GM06990 (cell line): ENCODE measurements at regions not wholly inside any gene's neighbourhood (a gene's known extent, or its start where the extent isn't known, plus 50 kb on each side); places are given as distances from the start of the nearest gene placed in this dataset.
"Not testable (repeated sequence)": the region's sequence is repeated elsewhere in the genome, so short reads cannot be mapped to it uniquely, and the experiment has no call there.

Source experiments
- DNase-seq: peaks from one replicate; pipeline ENCODE4 v3.0.0-alpha.2; 2011; ENCODE audit not compliant: insufficient read length; ENCODE audit errors: extremely low read depth
- H3K27me3 ChIP-seq: replicated peaks from 2 replicates; pipeline ENCODE4 v1.6.0; 2011; ENCODE audit warnings: low read length; ENCODE audit not compliant: control insufficient read depth, insufficient read depth
- H3K36me3 ChIP-seq: 2 replicates; pipeline ENCODE4 v1.5.1; 2011; ENCODE audit warnings: low read length; ENCODE audit not compliant: control insufficient read depth, insufficient read depth
- H3K4me3 ChIP-seq: replicated peaks from 2 replicates; pipeline ENCODE4 v1.5.1; 2011; ENCODE audit warnings: low read depth, mild to moderate bottlenecking, control low read depth, low read length
- TF ChIP-seq, protein P1 (sequence below): IDR thresholded peaks from 2 replicates; pipeline ENCODE4 v1.5.1; 2011; ENCODE audit warnings: low read length, control low read depth, mild to moderate bottlenecking, inconsistent platforms; ENCODE audit not compliant: insufficient read depth, poor library complexity, severe bottlenecking

DNA sequence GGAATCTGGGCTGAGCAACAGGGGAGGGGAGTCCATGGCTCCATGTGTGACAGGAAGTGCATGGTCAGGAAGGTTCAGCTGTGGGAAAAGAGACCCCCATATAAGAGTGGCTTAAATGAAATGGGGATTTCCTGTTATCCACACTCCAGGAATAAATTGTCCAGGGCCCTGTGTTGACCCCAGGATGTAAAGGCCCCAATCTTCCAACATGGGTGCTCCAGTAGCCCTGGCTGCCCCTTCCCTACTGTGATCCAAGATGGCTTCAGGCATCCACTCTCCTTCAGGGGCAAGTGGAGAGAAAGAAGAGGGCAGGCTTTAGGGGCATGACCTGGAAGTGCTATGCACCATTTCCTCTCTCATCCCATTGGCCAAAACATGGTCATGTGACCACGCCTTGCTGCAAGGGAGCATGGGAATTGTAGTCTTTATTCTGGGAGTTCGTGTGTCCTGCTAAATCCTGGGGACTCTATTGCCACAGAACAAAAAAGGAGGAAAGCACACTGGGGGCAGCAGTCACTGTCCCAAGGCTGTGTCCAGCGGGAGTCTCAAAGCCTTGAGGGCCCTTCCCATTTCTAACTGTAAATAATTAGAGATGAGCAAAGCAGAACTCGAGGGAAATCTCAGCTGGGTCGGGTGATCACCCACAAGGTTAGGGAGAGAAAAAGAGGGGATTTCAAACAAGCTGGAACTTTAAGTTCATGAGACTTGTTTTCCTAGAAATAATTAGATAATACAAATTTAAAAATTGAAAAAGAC, 289.2 kb downstream of the ADGRD1 start:
- Histone ChIP-seq H3K36me3 (no peaks in the 10 kb centered on the region), H3K27me3 (no peaks in the 10 kb centered on the region), H3K4me3 (no peak overlapping the region)
- TF ChIP-seq, protein P1, sequence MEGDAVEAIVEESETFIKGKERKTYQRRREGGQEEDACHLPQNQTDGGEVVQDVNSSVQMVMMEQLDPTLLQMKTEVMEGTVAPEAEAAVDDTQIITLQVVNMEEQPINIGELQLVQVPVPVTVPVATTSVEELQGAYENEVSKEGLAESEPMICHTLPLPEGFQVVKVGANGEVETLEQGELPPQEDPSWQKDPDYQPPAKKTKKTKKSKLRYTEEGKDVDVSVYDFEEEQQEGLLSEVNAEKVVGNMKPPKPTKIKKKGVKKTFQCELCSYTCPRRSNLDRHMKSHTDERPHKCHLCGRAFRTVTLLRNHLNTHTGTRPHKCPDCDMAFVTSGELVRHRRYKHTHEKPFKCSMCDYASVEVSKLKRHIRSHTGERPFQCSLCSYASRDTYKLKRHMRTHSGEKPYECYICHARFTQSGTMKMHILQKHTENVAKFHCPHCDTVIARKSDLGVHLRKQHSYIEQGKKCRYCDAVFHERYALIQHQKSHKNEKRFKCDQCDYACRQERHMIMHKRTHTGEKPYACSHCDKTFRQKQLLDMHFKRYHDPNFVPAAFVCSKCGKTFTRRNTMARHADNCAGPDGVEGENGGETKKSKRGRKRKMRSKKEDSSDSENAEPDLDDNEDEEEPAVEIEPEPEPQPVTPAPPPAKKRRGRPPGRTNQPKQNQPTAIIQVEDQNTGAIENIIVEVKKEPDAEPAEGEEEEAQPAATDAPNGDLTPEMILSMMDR = no peak
- no peak for DNase-seq

DNA sequence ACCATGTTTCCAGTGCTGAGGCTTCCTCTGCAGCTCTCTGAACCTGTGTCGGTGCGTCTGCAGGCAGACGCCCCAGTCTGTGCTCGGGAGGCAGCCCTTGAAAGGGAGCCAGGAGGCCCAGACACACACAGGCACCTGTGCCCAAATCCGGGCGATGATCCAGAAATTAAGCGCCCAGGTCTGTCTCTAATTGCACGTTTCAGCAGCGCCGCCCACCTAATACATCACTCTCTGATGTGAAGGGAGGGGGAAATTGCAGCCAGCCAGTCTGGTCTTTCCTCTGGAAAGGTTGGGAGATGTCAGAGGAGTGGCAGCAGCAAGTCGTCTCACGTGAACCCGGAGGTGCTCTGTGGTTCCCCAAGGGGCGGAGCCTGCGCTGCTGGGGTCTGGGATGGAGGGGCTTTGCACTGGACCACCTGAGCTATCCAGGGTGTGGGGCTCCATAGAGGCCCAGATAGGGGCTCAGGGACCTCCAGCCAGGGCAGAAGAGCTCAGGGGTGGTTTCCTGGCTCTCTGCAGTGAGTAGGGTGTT, 290.5 kb downstream of the ADGRD1 start:
- not testable (repeated sequence) for H3K4me3 ChIP-seq, DNase-seq, H3K27me3 ChIP-seq, H3K36me3 ChIP-seq

DNA sequence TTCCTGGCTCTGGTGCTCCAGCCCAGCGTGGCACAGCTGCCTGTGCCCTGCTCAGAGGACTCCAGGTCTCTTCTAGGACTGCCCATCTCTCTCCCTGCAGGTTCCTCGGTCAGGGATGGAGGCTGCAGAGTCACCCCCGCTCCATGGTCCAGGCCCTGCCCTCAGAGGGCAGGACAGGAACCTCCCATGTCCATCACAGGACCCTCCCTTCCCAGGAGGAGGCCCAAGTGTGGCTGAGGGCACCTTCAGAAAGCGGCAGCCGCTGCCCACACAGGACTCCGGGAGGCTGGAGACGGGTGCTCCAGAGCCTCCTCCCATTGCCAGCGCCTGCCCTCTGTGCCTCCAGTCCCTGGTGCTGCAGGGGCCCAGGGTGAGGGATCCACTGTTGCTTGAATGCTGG, 291.5 kb downstream of the ADGRD1 start:
- not testable (repeated sequence) for H3K36me3 ChIP-seq, DNase-seq, H3K4me3 ChIP-seq, H3K27me3 ChIP-seq

DNA sequence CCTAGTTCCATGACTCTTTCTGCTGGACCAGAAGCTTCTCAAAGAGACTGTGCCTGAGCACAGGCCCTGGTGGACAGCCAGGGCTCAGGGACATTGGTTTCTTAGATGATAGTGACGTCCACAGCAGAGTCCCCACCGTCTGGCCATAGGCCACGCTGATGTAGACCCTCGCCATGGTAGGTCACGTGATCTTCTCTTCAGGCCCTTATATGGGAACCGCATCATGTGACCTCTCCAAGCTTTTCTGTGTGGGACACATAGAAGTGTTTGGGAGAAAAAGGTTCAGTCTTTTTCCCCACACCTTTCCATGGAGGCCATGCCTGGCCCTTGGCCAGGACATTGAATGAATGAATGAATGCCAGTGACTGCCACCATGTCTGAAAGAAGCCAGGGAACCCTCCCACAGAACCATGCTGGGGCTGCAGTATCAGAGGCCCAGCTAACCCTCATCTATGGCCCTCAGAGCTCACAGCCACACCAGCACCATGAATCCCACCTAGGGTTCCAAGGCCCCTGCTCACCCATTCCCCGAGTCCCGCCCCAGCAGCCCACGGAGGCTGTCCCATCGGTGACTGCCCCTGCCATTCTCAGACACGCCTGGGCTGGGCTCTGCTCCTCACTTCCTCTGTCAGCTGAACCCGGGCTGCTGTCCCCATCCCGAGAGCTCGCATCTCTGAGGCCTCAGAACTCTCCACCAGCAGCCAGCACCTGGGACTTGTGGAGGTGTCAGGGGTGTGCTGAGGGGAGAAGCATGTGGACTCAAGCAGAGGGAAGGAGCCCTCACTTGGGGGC, 292.1 kb downstream of the ADGRD1 start:
- Histone ChIP-seq H3K36me3 (no peaks in the 10 kb centered on the region), H3K27me3 (no peaks in the 10 kb centered on the region; the same call in none of the 2 replicates), H3K4me3 (no peak overlapping the region)
- DNase-seq = no peak
- TF ChIP-seq, protein P1 = no peak

DNA sequence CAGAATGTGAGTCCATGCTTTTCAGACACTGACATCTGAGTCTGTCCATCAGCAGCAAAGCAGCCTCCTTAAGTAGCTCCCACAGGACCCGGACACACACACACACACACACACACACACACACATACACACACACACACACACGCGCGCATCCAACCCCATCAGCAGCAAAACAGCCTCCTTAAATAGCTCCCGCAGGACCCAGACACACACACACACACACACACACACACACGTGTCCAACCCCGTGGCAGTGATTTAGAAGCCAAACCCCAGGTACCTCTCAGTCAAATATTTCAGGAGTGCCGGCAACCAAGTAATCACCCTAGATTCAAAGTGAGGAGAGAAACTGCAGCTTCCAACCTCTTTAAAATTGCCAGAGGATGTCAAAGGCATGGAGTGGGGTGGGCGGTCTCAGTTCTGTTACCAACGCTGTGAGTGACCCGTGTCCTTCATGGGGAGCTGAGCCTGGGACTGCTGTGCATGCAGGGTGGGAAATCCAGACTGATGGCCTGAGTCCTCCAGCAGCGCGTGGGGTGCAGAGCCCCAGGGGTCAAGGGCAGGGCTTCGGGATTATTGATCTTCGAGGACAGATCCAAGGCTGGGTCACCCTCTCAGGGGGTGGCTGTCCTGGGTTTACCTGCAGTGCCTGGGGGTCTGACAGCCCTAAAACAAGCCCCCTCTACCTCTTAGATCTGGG, 293.5 kb downstream of the ADGRD1 start:
- H3K4me3 ChIP-seq, DNase-seq, H3K36me3 ChIP-seq, H3K27me3 ChIP-seq: not testable (repeated sequence)

DNA sequence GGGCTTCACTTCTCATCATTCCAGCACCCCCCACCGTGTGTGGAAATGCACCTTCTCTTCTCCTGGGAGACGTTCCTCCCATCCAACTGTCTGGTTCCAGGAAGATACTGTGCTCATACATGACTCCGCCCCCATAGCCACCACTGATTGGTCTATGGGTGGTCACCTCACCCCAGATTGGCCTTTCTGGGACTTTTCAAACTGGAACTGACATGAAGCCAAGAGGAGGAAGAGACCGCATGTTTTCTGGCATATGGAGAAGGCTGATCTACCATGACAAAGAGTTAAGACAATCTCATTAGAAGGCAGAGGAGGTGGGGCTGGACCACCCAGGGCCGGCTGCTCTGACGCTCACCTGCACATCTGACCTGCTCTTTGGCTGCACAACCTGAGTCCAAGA, 294.2 kb downstream of the ADGRD1 start:
- H3K4me3 ChIP-seq, H3K27me3 ChIP-seq, DNase-seq, H3K36me3 ChIP-seq: not testable (repeated sequence)

GRCh38 chr12:131249246-131250027, 295.7 kb downstream of the ADGRD1 start:
- no peak for DNase-seq
- TF ChIP-seq, protein P1 = no peak

More at GRCh38 chr12:131249246-131250027, 295.7 kb downstream of the ADGRD1 start:
- Histone ChIP-seq H3K36me3 (no peaks in the 10 kb centered on the region), H3K4me3 (no peak overlapping the region), H3K27me3 (no peaks in the 10 kb centered on the region; the same call in none of the 2 replicates)
